Upper lobe of left lung (tissue), 4 donors: ENCODE measurements at regions not wholly inside any gene's neighbourhood (a gene's known extent, or its start where the extent isn't known, plus 50 kb on each side); places are given as distances from the start of the nearest gene placed in this dataset.

Source experiments
- EP300 ChIP-seq, 4 donors: sonication (generic); formaldehyde crosslinking; IDR thresholded peaks; one replicate each; pipeline ENCODE4 v1.5.1; 2017; ENCODE audit warnings: antibody characterized with exemption in 4 of 4, control low read depth in 2 of 4
- POLR2A ChIP-seq, 4 donors: fragments of 450-650 bp; IDR thresholded peaks; one replicate each; pipeline ENCODE4 v1.5.1; 2016 to 2017; ENCODE audit warnings: antibody characterized with exemption in 4 of 4, mild to moderate bottlenecking in 2 of 4
- TF ChIP-seq, protein P1 (sequence below), 6 experiments: fragments of 450-650 bp in 4 of 6; fragments of 200-600 bp in 2 of 6; sonication (generic) in 2 of 6; IDR thresholded peaks; one replicate each; pipeline ENCODE4 v1.5.1; 2016 to 2019; ENCODE audit warnings: antibody characterized with exemption in 6 of 6

DNA sequence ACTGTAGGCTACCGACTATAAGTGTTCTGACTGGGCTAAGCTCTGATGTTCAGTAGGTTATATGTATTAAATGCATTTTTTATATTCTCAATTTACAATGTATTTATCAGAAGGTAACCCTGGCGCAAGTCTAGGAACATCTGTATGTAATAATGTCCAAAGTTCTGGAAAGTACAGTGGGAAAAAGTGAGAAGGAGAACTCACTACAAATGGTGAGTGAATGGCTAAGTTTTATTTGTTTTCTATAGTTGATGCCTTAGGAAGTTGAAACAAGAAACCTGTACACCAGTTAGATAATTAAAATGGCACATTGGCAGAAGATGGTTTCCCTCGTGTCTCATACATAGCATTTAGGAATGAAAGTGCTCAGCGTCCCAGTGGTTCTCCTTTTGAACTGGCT, 333.4 kb upstream of the THRB start:
- TF ChIP-seq EP300 (IDR thresholded peaks at IDR 0.05) (no peak), POLR2A (IDR thresholded peaks at IDR 0.05) (no peak)
- TF ChIP-seq, protein P1, sequence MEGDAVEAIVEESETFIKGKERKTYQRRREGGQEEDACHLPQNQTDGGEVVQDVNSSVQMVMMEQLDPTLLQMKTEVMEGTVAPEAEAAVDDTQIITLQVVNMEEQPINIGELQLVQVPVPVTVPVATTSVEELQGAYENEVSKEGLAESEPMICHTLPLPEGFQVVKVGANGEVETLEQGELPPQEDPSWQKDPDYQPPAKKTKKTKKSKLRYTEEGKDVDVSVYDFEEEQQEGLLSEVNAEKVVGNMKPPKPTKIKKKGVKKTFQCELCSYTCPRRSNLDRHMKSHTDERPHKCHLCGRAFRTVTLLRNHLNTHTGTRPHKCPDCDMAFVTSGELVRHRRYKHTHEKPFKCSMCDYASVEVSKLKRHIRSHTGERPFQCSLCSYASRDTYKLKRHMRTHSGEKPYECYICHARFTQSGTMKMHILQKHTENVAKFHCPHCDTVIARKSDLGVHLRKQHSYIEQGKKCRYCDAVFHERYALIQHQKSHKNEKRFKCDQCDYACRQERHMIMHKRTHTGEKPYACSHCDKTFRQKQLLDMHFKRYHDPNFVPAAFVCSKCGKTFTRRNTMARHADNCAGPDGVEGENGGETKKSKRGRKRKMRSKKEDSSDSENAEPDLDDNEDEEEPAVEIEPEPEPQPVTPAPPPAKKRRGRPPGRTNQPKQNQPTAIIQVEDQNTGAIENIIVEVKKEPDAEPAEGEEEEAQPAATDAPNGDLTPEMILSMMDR (IDR thresholded peaks at IDR 0.05) = no peak
